ENCODE measurements at regions not wholly inside any gene's neighbourhood (a gene's known extent, or its start where the extent isn't known, plus 50 kb on each side); places are given as distances from the start of the nearest gene placed in this dataset.
"Not testable (repeated sequence)": the region's sequence is repeated elsewhere in the genome, so short reads cannot be mapped to it uniquely, and the experiment has no call there.

GRCh38 chr15:84536181-84536580, 64.6 kb upstream of the ZSCAN2 start:
- DNase-seq (ENCODE audit: low read depth in 3 of 3, low spot score in 1 of 3), result not testable (repeated sequence)

- DNase-seq (ENCODE audit: low read depth in 3 of 3, low spot score in 1 of 3), result not testable (repeated sequence)
Observed at GRCh38 chr15:84544586-84544985, 56.2 kb upstream of the ZSCAN2 start.

GRCh38 chr15:84547150-84547549, 53.7 kb upstream of the ZSCAN2 start:
- not testable (repeated sequence) for DNase-seq (ENCODE audit: low read depth in 3 of 3, low spot score in 1 of 3)

GRCh38 chr15:84550503-84550902, 50.3 kb upstream of the ZSCAN2 start:
- DNase-seq (ENCODE audit: low read depth in 3 of 3, low spot score in 1 of 3), result not testable (repeated sequence)

All from stimulated activated CD4-positive, alpha-beta T cell treated with anti-CD3 and anti-CD28 coated beads, TNF-alpha, amount 100 ng/mL, for 1 hour (primary cell).